NB4 (cell line): ENCODE measurements at regions not wholly inside any gene's neighbourhood (a gene's known extent, or its start where the extent isn't known, plus 50 kb on each side); places are given as distances from the start of the nearest gene placed in this dataset.

ENCODE experiments used
- DNase-seq: peaks from one replicate; pipeline ENCODE4 v3.0.0; 2010; ENCODE audit warnings: low read depth
- H3K4me3 ChIP-seq: one replicate; pipeline ENCODE4 v1.5.1; 2011; ENCODE audit warnings: mild to moderate bottlenecking, low read depth, low read length, moderate library complexity
- MYC ChIP-seq: IDR thresholded peaks from 2 replicates; pipeline ENCODE4 v1.6.1; 2011; ENCODE audit warnings: low read depth, low read length
- POLR2A ChIP-seq: IDR thresholded peaks from 2 replicates; pipeline ENCODE4 v1.6.1; 2011; ENCODE audit warnings: mild to moderate bottlenecking; ENCODE audit not compliant: insufficient read length; ENCODE audit errors: extremely low read depth
- TF ChIP-seq, protein P1 (sequence below): IDR thresholded peaks from one replicate; pipeline ENCODE4 v1.5.1; 2012; ENCODE audit warnings: low read depth, low read length
- TF ChIP-seq, protein P2 (sequence below): IDR thresholded peaks from 2 replicates; pipeline ENCODE4 v1.6.1; 2011; ENCODE audit warnings: low read depth, low read length

DNA sequence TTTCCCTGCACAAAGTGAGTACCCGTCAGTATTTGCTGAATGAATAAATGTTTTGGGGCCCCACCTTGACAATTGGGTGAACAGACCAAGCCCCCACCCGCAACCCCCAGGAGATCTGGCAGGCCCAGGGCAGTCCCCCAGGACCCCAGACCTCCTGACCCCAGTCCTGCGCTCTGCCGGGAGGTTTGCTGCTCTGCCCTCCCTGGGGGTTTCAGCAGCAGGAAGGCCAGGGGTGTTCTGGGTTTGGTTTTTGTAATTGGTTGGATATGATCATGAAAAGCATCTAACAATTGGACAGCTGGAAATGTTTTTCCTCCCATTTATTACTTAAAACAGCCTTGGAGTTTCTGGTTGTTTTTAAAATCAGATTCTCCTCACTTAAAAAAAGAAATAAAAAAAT, 193.8 kb downstream of the URI1 start:
- no peak for DNase-seq
- H3K4me3 ChIP-seq = no peak overlapping the region
- TF ChIP-seq, protein P1, sequence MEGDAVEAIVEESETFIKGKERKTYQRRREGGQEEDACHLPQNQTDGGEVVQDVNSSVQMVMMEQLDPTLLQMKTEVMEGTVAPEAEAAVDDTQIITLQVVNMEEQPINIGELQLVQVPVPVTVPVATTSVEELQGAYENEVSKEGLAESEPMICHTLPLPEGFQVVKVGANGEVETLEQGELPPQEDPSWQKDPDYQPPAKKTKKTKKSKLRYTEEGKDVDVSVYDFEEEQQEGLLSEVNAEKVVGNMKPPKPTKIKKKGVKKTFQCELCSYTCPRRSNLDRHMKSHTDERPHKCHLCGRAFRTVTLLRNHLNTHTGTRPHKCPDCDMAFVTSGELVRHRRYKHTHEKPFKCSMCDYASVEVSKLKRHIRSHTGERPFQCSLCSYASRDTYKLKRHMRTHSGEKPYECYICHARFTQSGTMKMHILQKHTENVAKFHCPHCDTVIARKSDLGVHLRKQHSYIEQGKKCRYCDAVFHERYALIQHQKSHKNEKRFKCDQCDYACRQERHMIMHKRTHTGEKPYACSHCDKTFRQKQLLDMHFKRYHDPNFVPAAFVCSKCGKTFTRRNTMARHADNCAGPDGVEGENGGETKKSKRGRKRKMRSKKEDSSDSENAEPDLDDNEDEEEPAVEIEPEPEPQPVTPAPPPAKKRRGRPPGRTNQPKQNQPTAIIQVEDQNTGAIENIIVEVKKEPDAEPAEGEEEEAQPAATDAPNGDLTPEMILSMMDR = no peak
- TF ChIP-seq, protein P2, sequence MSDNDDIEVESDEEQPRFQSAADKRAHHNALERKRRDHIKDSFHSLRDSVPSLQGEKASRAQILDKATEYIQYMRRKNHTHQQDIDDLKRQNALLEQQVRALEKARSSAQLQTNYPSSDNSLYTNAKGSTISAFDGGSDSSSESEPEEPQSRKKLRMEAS = no peak
- TF ChIP-seq POLR2A (no peak), MYC (no peak)

DNA sequence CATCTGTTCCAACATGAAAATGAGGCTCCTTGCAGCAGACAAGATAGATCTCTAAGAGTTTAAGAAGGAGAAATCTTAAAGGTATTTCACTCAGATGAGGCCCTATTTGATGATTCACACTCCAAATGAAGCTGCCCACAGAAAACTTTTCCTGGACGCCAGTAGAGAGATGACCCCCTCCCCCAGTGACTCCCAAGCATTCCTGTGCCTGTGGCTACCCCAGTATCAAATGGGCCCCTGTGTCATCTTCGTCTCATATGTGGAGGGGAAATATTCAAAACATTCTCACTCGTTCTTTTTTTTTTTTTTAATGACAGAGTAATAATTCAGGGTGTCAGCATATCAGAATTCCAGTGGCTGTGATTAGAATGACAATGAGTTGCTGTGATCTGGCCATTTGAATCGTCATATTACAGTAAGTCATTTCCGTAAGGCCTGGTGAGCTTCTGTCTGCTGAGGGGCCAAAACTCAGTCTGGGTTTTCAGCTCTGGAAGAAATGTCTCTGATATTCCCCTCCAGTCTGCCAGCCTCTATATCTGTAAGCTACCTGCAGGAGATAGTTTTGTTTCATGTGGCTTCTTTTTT, 194.7 kb downstream of the URI1 start:
- TF ChIP-seq POLR2A = no peak
- TF ChIP-seq, protein P2 = no peak
- TF ChIP-seq MYC = no peak
- TF ChIP-seq, protein P1 = no peak
- no peak for DNase-seq
- no peak overlapping the region for H3K4me3 ChIP-seq

DNA sequence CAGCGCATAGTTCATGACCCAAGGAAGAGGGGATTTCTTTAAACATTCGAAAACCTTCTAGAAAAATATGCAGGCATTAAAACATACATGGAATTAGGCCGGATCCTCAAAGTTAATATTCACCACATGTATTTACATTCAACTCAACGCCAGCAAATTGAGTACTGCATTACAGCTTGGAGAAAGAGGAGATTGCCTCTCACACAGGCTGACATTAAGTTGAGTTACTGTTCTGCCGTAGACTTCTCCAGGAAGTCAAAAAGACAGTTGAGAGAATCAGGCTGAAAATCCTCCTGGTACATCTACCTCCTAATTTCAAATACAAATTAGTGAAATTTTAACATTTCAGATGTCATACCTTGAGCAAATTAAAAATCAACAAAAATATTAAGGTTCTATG, 195.7 kb downstream of the URI1 start:
- TF ChIP-seq POLR2A = no peak
- TF ChIP-seq, protein P1 = no peak
- TF ChIP-seq, protein P2 = no peak
- TF ChIP-seq MYC = no peak
- DNase-seq = no peak
- no peak overlapping the region for H3K4me3 ChIP-seq

DNA sequence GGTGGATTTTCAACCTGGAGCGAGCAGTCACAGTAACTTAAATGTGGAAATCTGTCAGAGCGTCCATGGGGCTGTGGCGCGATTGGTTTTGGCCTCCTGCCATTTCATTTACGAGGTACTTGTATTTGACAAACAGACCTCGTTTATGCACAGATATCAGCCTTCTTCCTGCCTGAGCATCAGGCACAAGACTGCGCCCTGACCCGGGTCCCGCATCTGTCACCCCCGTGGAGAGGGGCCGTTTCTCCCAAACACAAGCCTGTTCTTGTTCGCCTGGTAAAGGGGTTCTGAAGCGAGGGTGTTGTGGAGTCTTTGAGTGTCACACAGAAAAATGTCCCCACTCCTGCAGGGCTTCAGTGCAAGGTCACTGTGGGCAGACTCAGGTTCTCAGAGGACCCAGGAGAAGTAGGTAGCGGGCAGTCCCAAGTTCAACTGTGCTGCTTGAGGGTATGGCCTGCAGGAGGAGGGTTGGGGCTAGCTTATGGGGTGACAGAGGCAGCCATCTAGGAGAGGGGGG, 202.3 kb downstream of the URI1 start:
- DNase-seq = no peak
- TF ChIP-seq POLR2A (no peak), MYC (no peak)
- TF ChIP-seq, protein P1 = no peak
- TF ChIP-seq, protein P2 = no peak

DNA sequence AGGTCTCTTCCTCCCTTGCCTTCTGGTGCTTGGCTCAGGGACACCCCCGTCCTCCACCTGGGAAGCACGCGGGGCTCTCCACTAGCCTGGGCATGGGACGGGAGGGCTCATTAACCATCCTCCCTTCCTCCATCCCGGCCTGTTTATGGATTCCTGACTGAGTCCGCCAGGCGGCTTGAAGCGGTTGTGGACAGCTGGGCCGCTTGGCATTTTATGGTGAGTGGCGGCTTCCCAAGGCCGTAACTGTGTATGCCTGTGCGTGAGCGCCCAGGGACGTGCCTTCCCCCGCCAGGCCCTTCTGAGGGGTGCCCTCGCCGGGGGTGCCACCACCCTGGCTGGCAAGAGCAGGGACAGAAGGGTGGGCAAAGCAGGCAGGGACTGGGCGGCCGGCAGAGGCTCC, 202.8 kb downstream of the URI1 start:
- DNase-seq = no peak
- no peak overlapping the region for H3K4me3 ChIP-seq
- TF ChIP-seq MYC = no peak
- TF ChIP-seq, protein P1 = no peak
- TF ChIP-seq POLR2A = no peak
- TF ChIP-seq, protein P2 = no peak

More for the DNA sequence above, 202.3 kb downstream of the URI1 start:
- H3K4me3 ChIP-seq = no peak overlapping the region
